NCI-H2171 treated with DMSO at 0.1 percent for 48 hours (cell line): ENCODE measurements at regions not wholly inside any gene's neighbourhood (a gene's known extent, or its start where the extent isn't known, plus 50 kb on each side); places are given as distances from the start of the nearest gene placed in this dataset.
"Not testable (repeated sequence)": the region's sequence is repeated elsewhere in the genome, so short reads cannot be mapped to it uniquely, and the experiment has no call there.

ENCODE experiments used
- DNase-seq: peaks from one replicate; lab custom pipeline; 2025; lab: John Stamatoyannopoulos, UW

GRCh38 chr1:14259191-14259757 lies 339.2 kb upstream of the KAZN start:
- no peak for DNase-seq

GRCh38 chr1:14260480-14260879 lies 338.0 kb upstream of the KAZN start:
- no peak for DNase-seq

DNA sequence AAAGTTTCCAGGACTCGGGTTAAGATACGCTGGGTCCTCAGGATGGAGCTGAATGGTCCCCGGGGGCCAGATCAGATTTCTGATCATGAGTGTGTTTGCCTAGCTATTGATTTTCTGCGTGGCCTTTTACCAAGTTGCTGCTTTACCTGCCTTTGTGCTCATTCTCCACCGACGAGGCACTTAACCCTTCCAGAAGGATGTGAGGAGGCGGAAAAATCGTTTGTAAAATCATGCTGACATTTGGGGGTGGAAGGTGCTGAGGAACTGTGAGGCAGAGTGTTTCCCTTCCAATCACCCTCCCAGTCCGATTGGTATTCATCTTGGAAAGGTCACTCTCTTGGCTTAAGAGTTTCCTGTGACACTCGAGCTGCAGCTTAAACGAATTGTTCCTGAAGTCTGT lies 337.1 kb upstream of the KAZN start:
- no peak for DNase-seq

DNA sequence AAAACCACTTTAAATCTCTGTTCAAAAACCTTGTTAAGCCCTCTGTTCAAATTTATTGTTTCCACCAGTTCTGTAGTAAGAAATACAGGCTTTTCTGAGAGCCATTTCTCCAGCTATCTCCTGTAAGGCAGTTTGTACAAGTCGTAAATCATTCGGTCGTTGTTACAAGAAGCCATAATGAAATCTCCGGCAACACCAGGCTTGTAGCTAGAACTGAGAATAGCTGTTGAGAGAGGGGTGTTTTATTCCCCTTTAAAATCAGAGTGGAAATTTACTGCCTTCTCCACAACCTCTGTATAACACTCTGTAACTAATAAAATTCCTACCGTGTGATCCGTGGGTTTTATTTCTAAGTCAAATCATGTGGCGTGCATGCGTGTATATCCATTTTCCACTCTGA lies 335.8 kb upstream of the KAZN start:
- no peak for DNase-seq

DNA sequence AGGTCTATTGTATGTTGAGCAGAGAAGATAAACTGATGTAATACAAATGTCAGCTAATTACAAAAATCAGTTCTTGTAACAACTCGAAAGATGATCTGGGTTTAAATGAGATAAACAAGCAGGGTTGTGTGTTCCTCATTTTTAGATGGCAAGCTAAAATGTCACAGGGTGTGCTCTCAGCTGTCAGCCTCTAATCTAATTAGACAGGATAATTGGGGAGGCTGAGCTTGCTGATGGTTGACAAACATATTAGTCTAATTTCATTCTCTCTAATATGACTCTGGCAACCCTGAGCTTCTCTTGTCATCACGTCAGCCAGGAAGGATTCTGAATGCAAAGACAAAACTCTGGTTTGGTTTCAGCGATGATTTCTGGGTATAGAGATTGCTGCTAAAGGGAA lies 335.3 kb upstream of the KAZN start:
- no peak for DNase-seq

- DNase-seq: no peak
These were observed 334.8 kb upstream of the KAZN start for GRCh38 chr1:14263671-14264070.

GRCh38 chr1:14265495-14265894 lies 333.0 kb upstream of the KAZN start:
- DNase-seq: peak; percentile 42

DNA sequence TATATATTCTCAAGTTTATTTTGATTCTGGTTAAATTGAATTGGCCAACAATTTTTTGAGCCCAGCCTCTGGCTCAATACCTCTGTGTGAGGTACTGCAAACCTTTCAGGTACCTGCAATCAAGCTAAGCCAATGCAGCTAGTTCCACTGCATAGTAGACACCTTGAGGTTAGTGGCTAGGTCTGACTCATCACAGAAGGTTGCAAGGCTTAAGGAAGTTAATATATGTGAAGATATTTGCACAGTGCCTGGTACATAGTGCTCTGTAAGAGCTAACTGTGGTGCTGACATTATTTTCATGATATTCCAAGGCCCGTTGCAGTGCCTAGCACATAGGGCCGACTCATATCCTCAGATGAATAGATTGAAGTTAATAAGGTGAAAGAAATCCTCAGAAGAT lies 330.5 kb upstream of the KAZN start:
- no peak for DNase-seq

DNA sequence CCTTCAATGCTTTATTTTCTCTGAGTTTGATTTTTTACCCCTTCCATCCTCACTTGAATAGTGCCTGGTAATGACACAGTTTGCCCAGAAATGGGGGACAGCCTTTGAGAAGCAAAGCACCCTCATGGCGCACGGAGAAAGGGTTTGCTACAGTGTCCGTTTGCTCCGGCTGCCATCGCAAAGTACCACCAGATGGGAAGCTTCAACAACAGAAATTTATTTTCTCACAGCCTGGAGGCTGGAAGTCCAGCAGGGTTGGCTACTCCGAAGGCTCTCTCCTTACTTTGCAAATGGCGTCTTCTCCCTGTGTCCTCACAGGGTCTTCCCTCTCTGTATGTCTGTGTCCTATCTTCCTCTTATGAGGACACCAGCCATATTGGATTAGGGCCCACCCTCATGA lies 327.7 kb upstream of the KAZN start:
- no peak for DNase-seq

GRCh38 chr1:14273811-14274210 lies 324.7 kb upstream of the KAZN start:
- no peak for DNase-seq

DNA sequence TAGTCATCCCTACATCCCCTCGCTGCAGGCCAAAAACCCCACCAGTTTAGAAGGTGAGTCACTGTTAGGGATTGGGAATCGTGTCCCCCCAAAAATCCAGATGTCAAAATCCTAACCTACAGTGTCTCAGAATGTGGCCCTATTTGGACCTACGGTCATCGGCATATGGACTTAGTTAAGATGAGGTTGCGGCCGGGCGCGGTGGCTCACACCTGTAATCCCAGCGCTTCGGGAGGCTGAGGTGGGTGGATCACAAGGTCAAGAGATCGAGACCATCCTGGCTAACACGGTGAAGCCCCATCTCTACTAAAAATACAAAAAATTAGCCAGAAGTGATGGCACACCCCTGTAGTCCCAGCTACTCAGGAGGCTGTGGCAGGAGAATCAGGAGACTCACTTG lies 318.6 kb upstream of the KAZN start:
- not testable (repeated sequence) for DNase-seq

- DNase-seq: no peak
These were observed 317.6 kb upstream of the KAZN start for GRCh38 chr1:14280909-14281308.

GRCh38 chr1:14281412-14281811 lies 317.1 kb upstream of the KAZN start:
- no peak for DNase-seq

- no peak for DNase-seq
These were observed 315.8 kb upstream of the KAZN start for GRCh38 chr1:14282707-14283106.

DNA sequence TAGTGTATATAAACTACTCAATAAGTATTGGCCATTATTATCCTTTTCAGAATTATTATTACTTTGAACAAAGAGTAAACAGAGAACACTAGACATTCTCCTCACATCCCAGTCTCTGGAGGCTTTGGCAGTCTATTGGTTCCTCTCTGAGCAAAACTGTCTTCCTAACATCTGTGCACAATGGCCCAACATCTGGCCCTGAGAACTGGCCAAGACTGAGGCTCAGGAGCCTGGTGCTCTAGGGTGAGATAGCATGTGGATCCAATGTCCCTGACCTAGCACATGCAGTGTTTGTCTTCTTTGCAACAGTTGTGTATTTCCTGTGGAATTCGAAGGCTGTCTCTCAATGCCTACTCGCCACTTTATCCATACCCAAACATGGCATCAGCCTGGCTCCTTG lies 313.2 kb upstream of the KAZN start:
- no peak for DNase-seq

GRCh38 chr1:14291182-14291581 lies 307.3 kb upstream of the KAZN start:
- peak; percentile 13 for DNase-seq

GRCh38 chr1:14292520-14292919 lies 306.0 kb upstream of the KAZN start:
- no peak for DNase-seq

- no peak for DNase-seq
These were observed 304.5 kb upstream of the KAZN start for GRCh38 chr1:14294006-14294405.

DNA sequence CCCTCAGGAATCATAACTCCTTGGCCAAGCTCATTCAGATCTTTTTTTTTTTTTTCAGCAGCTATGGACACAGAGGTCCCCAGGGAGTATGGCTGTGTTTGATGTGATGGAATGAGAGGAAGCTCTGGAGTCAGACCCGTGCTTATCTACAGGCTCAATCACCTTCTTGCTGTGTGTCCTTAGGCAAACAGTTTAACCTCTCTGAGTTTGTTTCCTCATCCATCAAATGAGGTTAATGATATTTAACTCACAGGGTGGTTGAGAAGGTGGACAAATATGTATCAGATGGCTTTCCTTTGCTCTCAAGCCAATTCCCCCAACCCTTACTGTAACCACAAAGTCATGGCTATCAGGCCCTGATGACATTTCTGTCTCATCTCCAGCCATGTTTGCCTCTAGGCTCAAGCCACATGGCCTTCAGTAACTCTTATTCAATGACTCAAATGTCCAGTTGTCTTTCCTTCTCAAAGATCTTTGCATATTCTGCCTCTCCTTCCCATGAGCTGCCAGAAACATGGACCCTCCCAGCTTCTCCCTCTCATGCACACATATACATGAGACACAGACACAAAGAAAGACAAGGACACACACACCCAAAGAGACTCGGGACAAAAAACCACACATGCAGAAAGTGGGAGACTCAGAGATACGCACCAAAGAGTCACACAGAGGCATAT lies 303.5 kb upstream of the KAZN start:
- no peak for DNase-seq

DNA sequence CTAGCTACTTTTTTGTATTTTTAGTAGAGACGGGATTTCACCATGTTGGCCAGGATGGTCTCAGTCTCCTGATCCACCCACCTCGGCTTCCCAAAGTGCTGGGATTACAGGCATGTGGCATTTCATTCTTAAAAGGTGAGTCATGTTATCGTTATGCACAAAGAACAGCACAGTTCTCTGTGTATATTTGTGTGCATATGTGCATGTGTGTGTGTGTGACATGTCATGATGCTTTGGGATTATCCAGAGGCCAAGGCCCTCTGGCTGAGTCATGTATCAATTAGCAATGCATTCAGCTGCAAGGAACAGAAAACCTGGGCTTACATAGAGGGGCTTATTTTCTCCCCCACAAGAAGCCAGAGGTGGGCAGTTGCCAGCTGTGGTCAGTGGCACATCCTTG lies 301.7 kb upstream of the KAZN start:
- DNase-seq: no peak

DNA sequence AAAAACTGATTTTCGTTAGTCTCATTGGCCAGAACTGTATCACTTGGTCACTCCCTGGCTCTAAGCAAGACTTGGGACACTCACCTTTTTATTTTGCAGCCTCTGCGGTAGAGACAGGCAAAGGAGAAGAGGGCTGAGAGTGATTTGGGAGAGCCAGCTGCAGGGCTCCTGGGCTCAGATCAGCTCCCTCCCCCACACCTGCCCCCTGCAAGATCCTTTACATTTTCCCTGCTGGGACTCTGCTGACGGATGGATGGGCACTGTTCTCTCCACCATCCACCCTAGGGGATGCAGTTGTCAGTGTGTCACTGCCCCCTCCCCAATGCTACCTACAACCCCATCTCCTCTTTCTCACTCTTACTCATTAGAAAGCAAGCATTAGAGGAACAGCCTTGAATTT lies 301.1 kb upstream of the KAZN start:
- DNase-seq: no peak

- DNase-seq: no peak
These were observed 299.7 kb upstream of the KAZN start for GRCh38 chr1:14298806-14299205.

DNA sequence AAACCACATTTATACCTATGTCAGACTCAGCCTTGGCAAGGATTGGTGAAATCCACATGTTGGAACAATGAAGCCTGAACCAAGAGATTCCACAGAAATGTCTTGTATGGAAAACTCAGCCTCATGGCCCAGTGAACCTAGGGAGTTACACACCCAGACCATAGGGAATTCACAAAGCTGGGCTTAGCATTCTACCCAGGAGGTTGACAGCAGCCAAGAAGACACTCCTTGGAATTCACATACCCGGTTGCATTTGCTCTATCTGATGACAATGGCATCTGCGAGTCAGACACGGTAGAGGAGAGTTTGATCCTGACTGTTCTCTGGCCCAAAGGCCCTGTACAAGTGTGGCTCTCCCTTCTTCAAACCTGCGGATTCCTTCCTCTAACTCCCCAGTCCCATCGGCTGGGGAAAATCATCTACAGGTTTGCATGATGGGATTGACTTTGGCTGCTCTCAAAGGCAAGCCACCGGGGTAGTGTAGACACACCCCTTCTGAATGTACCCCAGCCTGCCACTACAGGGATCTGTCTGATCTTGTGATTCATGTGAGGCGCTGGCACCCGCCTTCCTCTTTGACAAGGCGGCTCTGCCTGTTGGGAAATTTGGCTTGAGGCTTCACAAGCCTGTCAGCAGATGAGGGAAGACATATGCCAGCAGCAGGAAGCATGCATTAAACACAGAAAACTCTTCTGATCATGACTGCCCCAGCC lies 297.3 kb upstream of the KAZN start:
- no peak for DNase-seq

DNA sequence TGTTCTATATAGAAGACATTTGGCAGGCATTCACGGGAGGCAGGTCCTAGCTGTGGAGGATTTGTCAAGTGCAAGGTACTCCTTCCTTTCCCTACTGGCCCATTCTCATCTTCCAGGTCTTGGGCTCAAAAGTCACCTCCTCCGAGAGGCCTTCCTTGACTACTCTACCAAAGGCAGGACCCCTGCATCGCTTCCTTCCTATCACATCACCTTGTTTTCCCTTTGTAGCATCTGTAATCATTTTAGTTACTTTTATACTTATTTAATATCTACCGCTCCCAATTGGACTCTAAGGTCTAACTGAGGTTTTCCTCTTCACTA lies 296.8 kb upstream of the KAZN start:
- no peak for DNase-seq
